ENCODE measurements at regions not wholly inside any gene's neighbourhood (a gene's known extent, or its start where the extent isn't known, plus 50 kb on each side); places are given as distances from the start of the nearest gene placed in this dataset.

DNA sequence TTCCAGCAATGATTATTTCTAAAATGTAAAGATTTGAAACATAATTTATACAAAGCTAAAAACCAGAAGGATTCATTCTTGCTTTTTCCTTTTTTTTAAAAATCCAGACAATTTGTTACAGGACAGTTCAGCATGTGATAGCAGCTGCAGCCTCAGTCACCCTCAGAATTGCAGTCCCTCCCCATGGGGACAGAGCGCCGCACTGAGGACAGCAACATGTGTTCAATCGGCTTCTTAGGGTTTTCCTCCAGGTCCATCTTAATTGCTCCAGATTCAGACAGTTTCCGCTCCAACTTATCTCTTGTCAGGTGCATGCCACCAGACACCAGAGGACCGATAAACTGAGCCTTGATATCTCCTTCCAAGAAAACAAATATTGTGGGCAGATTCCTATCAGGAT, 134.9 kb upstream of the TBC1D5 start:
- TF ChIP-seq, protein P1, sequence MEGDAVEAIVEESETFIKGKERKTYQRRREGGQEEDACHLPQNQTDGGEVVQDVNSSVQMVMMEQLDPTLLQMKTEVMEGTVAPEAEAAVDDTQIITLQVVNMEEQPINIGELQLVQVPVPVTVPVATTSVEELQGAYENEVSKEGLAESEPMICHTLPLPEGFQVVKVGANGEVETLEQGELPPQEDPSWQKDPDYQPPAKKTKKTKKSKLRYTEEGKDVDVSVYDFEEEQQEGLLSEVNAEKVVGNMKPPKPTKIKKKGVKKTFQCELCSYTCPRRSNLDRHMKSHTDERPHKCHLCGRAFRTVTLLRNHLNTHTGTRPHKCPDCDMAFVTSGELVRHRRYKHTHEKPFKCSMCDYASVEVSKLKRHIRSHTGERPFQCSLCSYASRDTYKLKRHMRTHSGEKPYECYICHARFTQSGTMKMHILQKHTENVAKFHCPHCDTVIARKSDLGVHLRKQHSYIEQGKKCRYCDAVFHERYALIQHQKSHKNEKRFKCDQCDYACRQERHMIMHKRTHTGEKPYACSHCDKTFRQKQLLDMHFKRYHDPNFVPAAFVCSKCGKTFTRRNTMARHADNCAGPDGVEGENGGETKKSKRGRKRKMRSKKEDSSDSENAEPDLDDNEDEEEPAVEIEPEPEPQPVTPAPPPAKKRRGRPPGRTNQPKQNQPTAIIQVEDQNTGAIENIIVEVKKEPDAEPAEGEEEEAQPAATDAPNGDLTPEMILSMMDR (IDR thresholded peaks at IDR 0.05; ENCODE audit: control extremely low read depth in 1 of 3, insufficient read depth in 1 of 3, low read depth in 1 of 3, low read length in 3 of 3) = no peak
- TF ChIP-seq TCF12 (IDR thresholded peaks at IDR 0.05; ENCODE audit: low read depth, low read length) = no peak
- no peak for TF ChIP-seq E2F6 (IDR thresholded peaks at IDR 0.05)
- no peak for TF ChIP-seq SUZ12 (IDR thresholded peaks at IDR 0.05; ENCODE audit: low read length)
- peak in 1 of 2 experiments; percentile 24; a peak in 1 of 4 replicates for TF ChIP-seq RAD21 (IDR thresholded peaks at IDR 0.05 in 1 of 2, conservative IDR thresholded peaks at IDR 0.05 in 1 of 2; ENCODE audit: low read depth in 2 of 2, low read length in 2 of 2)
- TF ChIP-seq TAF1 (IDR thresholded peaks at IDR 0.05; ENCODE audit: low read depth, low read length) = no peak
- TF ChIP-seq EP300 (IDR thresholded peaks at IDR 0.05; ENCODE audit: borderline replicate concordance in 1 of 2, low read depth in 2 of 2, low read length in 2 of 2) = no peak

All from H1 (cell line).